PFSK-1 (cell line): ENCODE measurements at regions not wholly inside any gene's neighbourhood (a gene's known extent, or its start where the extent isn't known, plus 50 kb on each side); places are given as distances from the start of the nearest gene placed in this dataset.

ENCODE experiments used
- FOXP2 ChIP-seq: optimal IDR thresholded peaks from 2 replicates; pipeline ENCODE3; 2011; ENCODE audit warnings: borderline replicate concordance, control low read depth, inconsistent platforms; ENCODE audit not compliant: insufficient read depth; ENCODE audit errors: extremely low read length, extremely low read depth
- POLR2AphosphoS5 ChIP-seq: IDR thresholded peaks from 2 replicates; pipeline ENCODE4 v1.6.1; 2012; ENCODE audit warnings: low read depth, mild to moderate bottlenecking, control low read depth, low read length, moderate library complexity
- REST ChIP-seq, 2 experiments: IDR thresholded peaks; 2 replicates each; pipeline versions ENCODE4 v1.6.1 to v1.8.0; 2011 to 2012; ENCODE audit warnings: low read depth in 2 of 2, low read length in 2 of 2, control low read depth in 1 of 2, inconsistent platforms in 1 of 2, mild to moderate bottlenecking in 1 of 2, moderate library complexity in 1 of 2; ENCODE audit not compliant: insufficient read depth in 1 of 2
- SIN3A ChIP-seq: IDR thresholded peaks from 2 replicates; pipeline ENCODE4 v1.6.1; 2012; ENCODE audit warnings: mild to moderate bottlenecking, low read length, moderate library complexity, borderline replicate concordance; ENCODE audit not compliant: insufficient read depth
- TAF1 ChIP-seq: IDR thresholded peaks from 2 replicates; pipeline ENCODE4 v1.6.1; 2012; ENCODE audit warnings: low read length, control low read depth, borderline replicate concordance; ENCODE audit not compliant: insufficient read depth

- TF ChIP-seq TAF1 = no peak
Observed at GRCh38 chr16:25494292-25494691, 197.5 kb upstream of the HS3ST4 start.

GRCh38 chr16:25493136-25493811, 198.5 kb upstream of the HS3ST4 start:
- TF ChIP-seq TAF1 (no peak), POLR2AphosphoS5 (no peak), FOXP2 (no peak), SIN3A (no peak), REST (IDR thresholded peaks at IDR 0.05; ENCODE audit: insufficient read depth in 1 of 2, low read depth in 2 of 2, low read length in 2 of 2) (no peak)

GRCh38 chr16:25488435-25488834, 203.3 kb upstream of the HS3ST4 start:
- TF ChIP-seq REST (IDR thresholded peaks at IDR 0.05; ENCODE audit: insufficient read depth in 1 of 2, low read depth in 2 of 2, low read length in 2 of 2) = no peak
- TF ChIP-seq TAF1 = no peak

GRCh38 chr16:25487888-25488287, 203.9 kb upstream of the HS3ST4 start:
- TF ChIP-seq POLR2AphosphoS5 = no peak
- no peak for TF ChIP-seq SIN3A

GRCh38 chr16:25481636-25482035, 210.1 kb upstream of the HS3ST4 start:
- no peak for TF ChIP-seq SIN3A
- no peak for TF ChIP-seq POLR2AphosphoS5
- TF ChIP-seq REST (IDR thresholded peaks at IDR 0.05; ENCODE audit: insufficient read depth in 1 of 2, low read depth in 2 of 2, low read length in 2 of 2) = no peak
- TF ChIP-seq TAF1 = no peak
- no peak for TF ChIP-seq FOXP2

- TF ChIP-seq SIN3A = no peak
- no peak for TF ChIP-seq TAF1
- TF ChIP-seq FOXP2 = no peak
- TF ChIP-seq REST (IDR thresholded peaks at IDR 0.05; ENCODE audit: insufficient read depth in 1 of 2, low read depth in 2 of 2, low read length in 2 of 2) = no peak
- no peak for TF ChIP-seq POLR2AphosphoS5
Observed at GRCh38 chr16:25478476-25478875, 213.3 kb upstream of the HS3ST4 start.
